HepG2 (cell line): ENCODE measurements at regions not wholly inside any gene's neighbourhood (a gene's known extent, or its start where the extent isn't known, plus 50 kb on each side); places are given as distances from the start of the nearest gene placed in this dataset.

Experiments
- CEBPB ChIP-seq: IDR thresholded peaks from 2 replicates; pipeline ENCODE4 v1.6.1; 2011; ENCODE audit warnings: low read depth, low read length, improper control_type of control experiment, borderline replicate concordance
- CTCF ChIP-seq: sonication (generic); formaldehyde crosslinking; IDR thresholded peaks from 2 replicates; pipeline ENCODE4 v1.5.0; 2020; ENCODE audit warnings: mild to moderate bottlenecking, missing genetic modification reagents, moderate library complexity
- NONO ChIP-seq, 2 experiments: fragments of 450-650 bp in 1 of 2; sonication (generic) in 1 of 2; formaldehyde crosslinking in 1 of 2; IDR thresholded peaks in 1 of 2; conservative IDR thresholded peaks in 1 of 2; 2 replicates each; pipeline versions ENCODE4 v1.6.1 to v1.8.0; 2017 to 2022; ENCODE audit warnings: mild to moderate bottlenecking in 1 of 2, missing genetic modification reagents in 1 of 2, moderate library complexity in 1 of 2
- SRF ChIP-seq: IDR thresholded peaks from 2 replicates; pipeline ENCODE4 v1.6.1; 2011; ENCODE audit warnings: mild to moderate bottlenecking, low read depth, low read length, moderate library complexity
- TAF1 ChIP-seq: sonication (generic); formaldehyde crosslinking; IDR thresholded peaks from 2 replicates; pipeline ENCODE4 v1.4.0; 2020; ENCODE audit warnings: missing genetic modification reagents
- ZBTB7A ChIP-seq: sonication (generic); formaldehyde crosslinking; IDR thresholded peaks from 2 replicates; pipeline ENCODE4 v1.8.0; 2022; ENCODE audit warnings: mild to moderate bottlenecking, missing genetic modification reagents
- ZBTB7B ChIP-seq: sonication (generic); formaldehyde crosslinking; IDR thresholded peaks from 2 replicates; pipeline ENCODE4 v1.4.0; 2020; ENCODE audit warnings: missing genetic modification reagents
- ZFP36L1 ChIP-seq: sonication (generic); formaldehyde crosslinking; IDR thresholded peaks from 2 replicates; pipeline ENCODE4 v1.8.0; 2022; ENCODE audit warnings: mild to moderate bottlenecking, missing genetic modification reagents, moderate library complexity
- ZFP91 ChIP-seq: sonication (generic); formaldehyde crosslinking; IDR thresholded peaks from 2 replicates; pipeline ENCODE4 v1.9.0; 2022; ENCODE audit warnings: missing genetic modification reagents, mild to moderate bottlenecking, borderline replicate concordance
- ZNF350 ChIP-seq: sonication (generic); formaldehyde crosslinking; IDR thresholded peaks from 2 replicates; pipeline ENCODE4 v1.4.0; 2020; ENCODE audit warnings: mild to moderate bottlenecking, low read depth, missing genetic modification reagents, borderline replicate concordance
- ZNF570 ChIP-seq: sonication (generic); formaldehyde crosslinking; IDR thresholded peaks from 2 replicates; pipeline ENCODE4 v1.4.0; 2020; ENCODE audit warnings: mild to moderate bottlenecking, missing genetic modification reagents, borderline replicate concordance
- ZNF740 ChIP-seq: sonication (generic); formaldehyde crosslinking; IDR thresholded peaks from 2 replicates; pipeline ENCODE4 v1.4.0; 2020; ENCODE audit warnings: missing genetic modification reagents
- ZNF782 ChIP-seq: sonication (generic); formaldehyde crosslinking; IDR thresholded peaks from 2 replicates; pipeline ENCODE4 v1.4.0; 2020; ENCODE audit warnings: missing genetic modification reagents, mild to moderate bottlenecking, borderline replicate concordance
- ZXDC ChIP-seq: sonication (generic); formaldehyde crosslinking; IDR thresholded peaks from 2 replicates; pipeline ENCODE4 v1.5.0; 2020; ENCODE audit warnings: mild to moderate bottlenecking, missing genetic modification reagents

GRCh38 chr1:244768186-244768585 lies 67.3 kb upstream of the COX20 start:
- TF ChIP-seq ZNF782 (CRISPR knock-in tag): no peak
- no peak for TF ChIP-seq CTCF
- no peak for TF ChIP-seq ZNF570 (CRISPR knock-in tag)
- no peak for TF ChIP-seq ZBTB7B
- TF ChIP-seq ZFP91 (CRISPR knock-in tag): no peak
- TF ChIP-seq ZNF740 (CRISPR knock-in tag): no peak
- no peak for TF ChIP-seq ZFP36L1 (CRISPR knock-in tag)
- no peak for TF ChIP-seq ZBTB7A (CRISPR knock-in tag)
- no peak for TF ChIP-seq ZXDC (CRISPR knock-in tag)
- no peak for TF ChIP-seq CEBPB
- no peak for TF ChIP-seq ZNF350 (CRISPR knock-in tag)
- no peak for TF ChIP-seq SRF
- no peak for TF ChIP-seq TAF1
- no peak for TF ChIP-seq NONO (IDR thresholded peaks at IDR 0.05)
- TF ChIP-seq NONO (CRISPR knock-in tag; conservative IDR thresholded peaks at IDR 0.05): no peak
